ENCODE measurements at regions not wholly inside any gene's neighbourhood (a gene's known extent, or its start where the extent isn't known, plus 50 kb on each side); places are given as distances from the start of the nearest gene placed in this dataset.

- DNase-seq (ENCODE audit: low read depth in 2 of 2), result no peak
Observed at GRCh38 chr2:145126146-145126545, 606.2 kb upstream of the ZEB2 start.

- no peak for DNase-seq (ENCODE audit: low read depth in 2 of 2)
Observed at GRCh38 chr2:145124085-145124484, 604.2 kb upstream of the ZEB2 start.

GRCh38 chr2:145123606-145124005 lies 603.7 kb upstream of the ZEB2 start:
- peak in 1 of 2 donors; percentile 2 for DNase-seq (ENCODE audit: low read depth in 2 of 2)

- no peak for DNase-seq (ENCODE audit: low read depth in 2 of 2)
Observed at GRCh38 chr2:145119225-145119624, 599.3 kb upstream of the ZEB2 start.

GRCh38 chr2:145116834-145117725 lies 597.2 kb upstream of the ZEB2 start:
- DNase-seq (ENCODE audit: low read depth in 2 of 2), result no peak

- peak in 1 of 2 donors; percentile 11 for DNase-seq (ENCODE audit: low read depth in 2 of 2)
Observed at GRCh38 chr2:145116056-145116455, 596.1 kb upstream of the ZEB2 start.

GRCh38 chr2:145114726-145115125 lies 594.8 kb upstream of the ZEB2 start:
- DNase-seq (ENCODE audit: low read depth in 2 of 2), result peak in 1 of 2 donors; percentile 34

GRCh38 chr2:145112467-145112866 lies 592.5 kb upstream of the ZEB2 start:
- DNase-seq (ENCODE audit: low read depth in 2 of 2), result no peak

- DNase-seq (ENCODE audit: low read depth in 2 of 2), result peak in 1 of 2 donors; percentile 43
Observed at GRCh38 chr2:145110668-145111356, 590.9 kb upstream of the ZEB2 start.

- no peak for DNase-seq (ENCODE audit: low read depth in 2 of 2)
Observed at GRCh38 chr2:145108959-145109710, 589.2 kb upstream of the ZEB2 start.

- peak in 1 of 2 donors; percentile 17 for DNase-seq (ENCODE audit: low read depth in 2 of 2)
Observed at GRCh38 chr2:145108361-145108778, 588.5 kb upstream of the ZEB2 start.

GRCh38 chr2:145106293-145106692 lies 586.4 kb upstream of the ZEB2 start:
- DNase-seq (ENCODE audit: low read depth in 2 of 2), result no peak

- no peak for DNase-seq (ENCODE audit: low read depth in 2 of 2)
Observed at GRCh38 chr2:145102706-145103105, 582.8 kb upstream of the ZEB2 start.

- DNase-seq (ENCODE audit: low read depth in 2 of 2), result no peak
Observed at GRCh38 chr2:145100301-145100700, 580.4 kb upstream of the ZEB2 start.

GRCh38 chr2:145096582-145096981 lies 576.7 kb upstream of the ZEB2 start:
- peak in 1 of 2 donors; percentile 24 for DNase-seq (ENCODE audit: low read depth in 2 of 2)

- peak in 1 of 2 donors; percentile 62 for DNase-seq (ENCODE audit: low read depth in 2 of 2)
Observed at GRCh38 chr2:145095641-145096435, 575.9 kb upstream of the ZEB2 start.

GRCh38 chr2:145094370-145094769 lies 574.5 kb upstream of the ZEB2 start:
- DNase-seq (ENCODE audit: low read depth in 2 of 2), result peak in 1 of 2 donors; percentile 29

GRCh38 chr2:145091967-145092366 lies 572.0 kb upstream of the ZEB2 start:
- DNase-seq (ENCODE audit: low read depth in 2 of 2), result no peak

GRCh38 chr2:145090841-145091761 lies 571.2 kb upstream of the ZEB2 start:
- no peak for DNase-seq (ENCODE audit: low read depth in 2 of 2)

- no peak for DNase-seq (ENCODE audit: low read depth in 2 of 2)
Observed at GRCh38 chr2:145088756-145089155, 568.8 kb upstream of the ZEB2 start.

All from lung microvascular endothelial cell (primary cell).